ENCODE measurements at regions not wholly inside any gene's neighbourhood (a gene's known extent, or its start where the extent isn't known, plus 50 kb on each side); places are given as distances from the start of the nearest gene placed in this dataset.

DNA sequence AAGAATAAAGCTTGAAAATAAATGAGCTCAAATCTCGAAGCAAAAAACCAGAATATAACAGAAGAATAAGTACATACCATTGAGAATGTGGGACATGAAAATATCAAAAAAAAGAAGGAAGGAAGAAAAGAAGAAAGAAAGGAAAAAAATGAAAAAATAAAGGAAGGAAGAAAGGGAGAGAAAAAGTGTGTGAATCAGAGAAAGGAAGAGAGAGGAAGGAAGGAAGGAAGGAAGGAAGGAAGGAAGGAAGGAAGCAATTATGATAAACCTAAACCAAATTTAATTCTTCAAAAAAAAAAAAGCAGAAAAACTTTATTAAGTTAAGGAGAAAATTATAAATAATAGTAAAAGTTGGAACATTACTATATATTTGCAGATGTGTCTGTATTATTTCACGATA lies 949.8 kb downstream of the NLGN4X start:
- DNase-seq: no peak

DNA sequence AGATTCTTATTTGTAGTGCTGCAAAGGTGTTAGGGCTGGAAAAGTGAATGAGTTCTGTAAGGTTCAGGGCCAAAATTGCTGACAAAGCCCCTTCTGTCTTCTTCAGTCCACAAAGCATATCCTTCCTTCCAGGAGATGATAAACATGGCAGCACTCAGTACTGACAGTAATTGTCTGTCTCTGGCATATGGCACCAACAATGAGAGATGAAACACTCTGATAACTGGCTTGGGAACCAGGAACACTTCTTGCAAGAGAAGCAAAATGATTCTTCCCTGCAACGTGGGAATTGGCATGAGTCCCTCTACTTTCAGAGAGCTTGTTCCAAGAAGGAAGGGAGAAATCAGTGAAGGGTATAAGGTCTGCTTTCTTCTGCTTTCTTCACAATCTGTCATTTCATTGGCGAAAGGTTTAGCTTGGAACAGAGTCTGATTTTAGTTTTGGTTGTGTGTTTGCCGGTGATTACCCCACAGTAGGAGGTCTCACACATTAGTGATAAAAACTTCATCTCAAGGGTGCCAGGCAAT lies 963.3 kb downstream of the NLGN4X start:
- DNase-seq: no peak

DNA sequence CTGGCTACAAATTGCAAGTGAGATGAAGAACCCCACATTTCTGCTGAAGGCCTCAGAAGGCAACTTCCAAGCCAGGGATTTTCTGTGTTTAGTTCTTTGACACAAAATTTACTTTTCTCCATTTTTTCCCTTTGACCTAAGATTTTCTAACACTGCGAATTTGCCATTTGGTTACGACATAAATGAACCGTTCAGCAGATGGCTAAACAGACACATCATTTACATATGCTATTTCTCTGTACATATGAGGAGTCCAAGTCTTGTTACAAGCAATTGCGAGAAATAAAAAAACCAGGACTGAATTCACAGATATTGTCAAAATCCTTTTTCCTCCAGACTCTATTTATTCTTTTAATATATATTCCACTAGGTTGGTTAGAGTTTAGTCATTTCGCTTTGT lies 978.6 kb downstream of the NLGN4X start:
- no peak for DNase-seq

DNA sequence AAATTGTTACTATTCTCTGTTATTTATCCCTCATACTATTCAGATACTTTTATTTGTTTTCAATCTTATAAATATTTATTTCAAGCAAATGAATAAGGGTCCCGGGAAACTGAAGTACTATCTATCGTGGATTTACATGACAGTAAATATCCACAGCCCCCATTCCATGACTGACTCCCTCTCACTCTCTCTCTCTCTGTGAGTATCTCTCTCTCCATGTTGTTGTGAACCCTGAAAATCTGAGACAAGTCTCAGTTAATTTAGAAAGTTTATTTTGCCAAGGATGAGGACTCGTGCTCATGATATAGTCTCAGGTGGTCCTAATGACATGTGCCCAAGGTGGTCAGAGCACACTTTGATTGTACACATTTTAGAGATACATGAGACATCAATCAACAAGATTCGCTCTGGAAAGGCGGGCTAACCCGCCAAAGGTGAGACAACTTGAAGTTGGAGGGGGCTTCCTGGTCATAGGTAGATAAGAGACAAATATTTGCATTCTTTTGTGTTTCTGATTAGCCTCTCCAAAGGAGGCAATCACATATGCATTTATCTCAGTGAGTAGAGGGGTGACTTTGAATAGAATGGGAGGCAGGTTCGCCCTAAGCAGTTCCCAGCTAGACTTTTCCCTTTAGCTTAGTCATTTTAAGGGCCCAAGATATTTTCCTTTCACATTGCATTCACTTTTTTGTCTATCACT lies 986.4 kb downstream of the NLGN4X start:
- DNase-seq: no peak

DNA sequence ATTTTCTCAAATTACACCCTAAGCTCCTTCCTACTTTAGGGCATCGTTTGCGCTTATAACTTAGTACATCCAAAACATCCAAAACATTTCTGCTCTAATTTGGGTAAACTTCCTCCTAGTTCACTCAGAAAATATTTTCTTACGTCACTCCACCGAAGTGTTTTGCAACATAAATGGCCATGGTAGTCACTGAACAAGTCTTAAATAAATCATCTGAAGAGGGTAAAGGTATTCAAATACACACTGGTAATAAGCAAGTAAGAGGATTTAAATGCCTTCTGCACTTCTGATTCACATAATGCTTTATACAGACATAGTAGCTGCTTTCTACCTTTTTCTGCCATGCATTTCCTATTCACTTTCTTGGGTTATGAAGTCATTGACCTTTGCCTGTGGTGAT lies 991.9 kb downstream of the NLGN4X start:
- DNase-seq: no peak

DNA sequence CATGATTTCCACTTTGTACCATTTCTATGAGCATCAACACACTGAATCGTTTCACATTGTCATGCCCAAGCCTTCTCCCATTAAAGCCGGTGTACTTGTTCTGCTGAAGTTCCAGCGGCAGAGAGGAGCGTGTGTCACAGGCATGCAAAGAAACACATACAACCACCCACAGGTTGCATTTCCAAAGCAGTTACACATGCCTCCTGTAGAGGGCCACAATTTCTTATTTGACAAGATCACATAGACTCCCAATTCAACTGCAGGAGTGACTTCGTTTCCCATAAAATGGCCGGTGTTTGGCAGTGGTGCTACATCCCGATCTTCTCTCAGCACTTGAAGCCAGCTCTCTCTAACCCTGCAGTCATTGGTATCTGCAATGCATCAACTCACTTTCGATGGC lies 992.6 kb downstream of the NLGN4X start:
- peak; percentile 59 for DNase-seq

DNA sequence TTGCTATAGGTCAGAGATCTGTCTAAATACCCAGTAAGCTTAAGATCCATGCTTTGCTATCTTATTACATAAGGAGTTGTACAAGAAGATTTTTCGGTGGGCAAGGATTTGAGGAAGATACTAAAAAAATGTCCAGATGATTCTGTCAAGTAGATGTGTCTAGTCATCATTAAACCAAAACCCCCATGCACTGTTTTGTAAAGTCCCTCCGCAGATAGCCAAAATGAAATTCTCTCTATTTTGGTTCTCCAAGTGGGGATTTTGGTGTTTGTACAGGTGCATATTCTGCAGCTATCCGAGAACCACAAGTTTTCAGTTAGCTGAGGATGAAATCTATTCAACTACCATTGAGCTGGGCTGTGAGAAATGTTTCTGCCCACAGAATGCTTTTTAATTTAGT lies 994.8 kb downstream of the NLGN4X start:
- no peak for DNase-seq

DNA sequence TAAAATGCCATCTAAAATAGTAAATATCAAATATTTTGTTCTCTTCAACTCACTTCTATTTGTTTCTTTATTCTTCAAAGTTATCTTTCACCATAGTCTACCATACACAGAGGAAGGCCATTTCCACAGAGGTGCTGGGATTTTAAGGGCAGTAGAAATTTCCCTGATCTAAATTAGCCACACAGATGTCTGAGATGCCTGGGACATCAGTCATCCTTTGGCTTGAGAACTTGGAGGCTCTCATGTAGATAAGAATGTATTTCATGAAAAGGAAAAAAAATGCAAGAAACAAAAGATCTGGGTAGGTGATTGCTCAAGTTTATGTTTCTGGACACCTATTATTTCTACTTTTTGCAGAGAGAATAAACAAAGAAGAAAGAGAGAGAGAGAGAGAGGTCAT lies 1008.2 kb downstream of the NLGN4X start:
- DNase-seq: no peak

DNA sequence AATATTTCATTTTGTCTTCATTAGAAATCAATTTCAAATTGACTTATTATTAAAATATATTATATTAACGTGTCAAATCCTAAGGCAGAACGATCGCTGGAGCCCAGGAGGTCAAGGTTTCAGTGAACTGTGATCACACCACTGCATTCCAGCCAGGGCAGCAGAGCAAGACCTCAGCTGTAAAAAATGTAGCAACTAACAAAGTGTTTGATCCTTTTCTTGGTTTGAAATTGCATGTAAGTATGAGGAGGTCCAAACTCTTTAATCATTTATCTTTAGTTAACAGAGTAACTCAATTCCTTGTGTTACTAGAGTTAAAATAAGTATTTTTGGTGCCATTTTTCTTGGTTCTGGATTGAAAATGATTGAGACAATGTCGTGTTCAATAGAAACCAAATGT lies 1033.9 kb downstream of the NLGN4X start:
- no peak for DNase-seq

DNA sequence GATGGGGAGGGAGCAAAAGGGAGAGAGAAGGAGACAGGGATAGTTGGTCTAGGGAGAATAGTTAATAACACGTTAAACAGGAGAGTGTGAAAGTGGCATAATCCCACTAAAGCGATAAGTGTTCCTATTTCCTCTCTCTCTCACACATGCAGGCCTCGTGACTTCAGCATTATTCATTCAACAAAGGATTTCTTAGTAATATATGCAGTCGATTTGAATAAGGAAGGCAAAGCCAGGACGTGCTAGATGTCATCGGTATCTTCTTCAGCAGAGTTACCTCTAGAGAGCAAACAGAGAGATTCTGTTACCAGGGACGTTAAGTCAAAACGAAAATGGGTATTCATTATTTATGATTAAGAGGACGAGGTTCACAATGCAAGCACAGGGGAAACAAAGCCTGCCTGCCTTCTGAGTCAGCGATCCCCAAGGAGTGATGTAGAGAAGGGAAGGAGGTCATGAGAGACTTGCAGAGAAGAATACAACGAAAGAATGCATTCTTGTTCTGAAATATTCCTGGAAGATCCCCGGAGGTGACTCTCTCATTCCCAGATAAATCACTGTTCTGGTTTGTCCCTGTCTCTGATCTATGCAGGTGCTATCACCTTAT lies 1048.4 kb downstream of the NLGN4X start:
- DNase-seq: no peak

DNA sequence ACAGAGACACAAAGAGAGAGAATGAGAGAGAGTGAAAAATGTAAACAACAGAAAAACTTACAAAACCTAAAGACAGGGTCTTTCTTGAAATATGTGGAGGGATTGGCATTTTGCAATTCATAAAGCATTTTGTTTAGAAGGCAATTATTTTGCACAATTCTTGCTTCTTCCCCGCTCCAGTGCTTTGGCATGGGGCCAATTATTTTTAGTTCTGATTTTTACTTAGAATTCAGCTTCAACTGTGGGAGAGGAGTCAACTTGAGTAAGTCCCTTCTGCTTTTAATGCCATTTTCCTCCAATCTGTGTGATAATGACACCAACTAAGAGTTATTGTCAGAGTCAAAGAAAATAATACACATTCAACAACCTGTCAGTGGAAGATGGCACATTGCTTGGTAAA lies 1051.9 kb downstream of the NLGN4X start:
- no peak for DNase-seq

DNA sequence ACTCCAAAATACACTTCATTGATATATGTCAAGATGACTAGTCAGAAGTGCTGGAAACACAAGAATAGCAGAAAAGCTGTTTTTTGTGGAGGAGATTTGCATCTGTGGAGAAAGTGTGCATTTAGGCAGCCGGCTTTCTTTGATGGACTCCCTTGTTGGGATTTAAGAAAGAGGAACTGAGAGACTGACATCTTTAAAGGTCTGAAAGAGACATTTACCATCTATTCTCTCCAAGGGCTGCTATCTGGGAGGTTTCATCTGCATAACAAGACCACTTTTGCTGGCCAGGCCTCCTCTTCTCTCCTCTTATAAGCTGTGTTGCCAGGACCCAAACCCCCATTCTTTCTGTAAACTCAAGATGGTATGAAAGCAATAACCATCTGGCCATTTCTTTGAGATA lies 1065.0 kb downstream of the NLGN4X start:
- DNase-seq: no peak

DNA sequence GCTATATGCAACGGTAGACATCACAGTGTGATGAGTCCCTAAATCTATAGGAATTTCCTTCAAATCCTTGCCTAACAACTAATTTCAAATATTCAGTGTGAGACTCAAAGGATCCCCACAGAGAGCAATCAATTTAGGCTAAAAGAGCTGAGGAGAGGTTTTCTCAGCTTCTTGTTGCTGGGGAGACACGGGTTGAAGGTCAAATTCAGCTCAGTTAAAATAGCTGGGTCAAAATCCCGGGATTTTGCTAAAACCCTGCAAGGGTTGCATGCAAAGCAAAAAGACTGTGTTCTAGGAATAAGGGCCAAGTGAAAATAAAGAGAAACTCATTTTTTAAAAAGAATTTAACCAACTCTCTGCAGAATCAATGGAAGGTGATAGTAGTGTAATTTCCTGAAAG lies 1073.4 kb downstream of the NLGN4X start:
- DNase-seq: no peak

DNA sequence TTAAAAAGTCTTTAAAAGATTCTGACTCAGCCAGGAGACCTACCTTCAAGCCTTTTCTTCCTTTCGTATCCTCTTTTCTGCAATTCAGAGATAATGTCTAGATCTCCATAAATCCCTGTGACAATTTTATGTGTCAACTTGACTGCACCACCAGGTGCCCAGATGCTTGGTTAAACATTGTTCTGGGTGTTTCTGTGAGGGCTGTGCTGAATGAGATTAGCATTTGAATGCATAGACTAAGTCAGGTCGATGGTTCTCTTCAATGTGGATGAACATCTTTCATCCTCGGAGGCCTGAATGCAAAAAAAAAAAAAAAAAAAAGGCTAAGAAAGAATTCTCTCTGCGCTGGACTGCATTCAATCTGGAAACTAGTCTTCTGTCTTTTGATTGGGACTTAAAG lies 1082.7 kb downstream of the NLGN4X start:
- DNase-seq: no peak

DNA sequence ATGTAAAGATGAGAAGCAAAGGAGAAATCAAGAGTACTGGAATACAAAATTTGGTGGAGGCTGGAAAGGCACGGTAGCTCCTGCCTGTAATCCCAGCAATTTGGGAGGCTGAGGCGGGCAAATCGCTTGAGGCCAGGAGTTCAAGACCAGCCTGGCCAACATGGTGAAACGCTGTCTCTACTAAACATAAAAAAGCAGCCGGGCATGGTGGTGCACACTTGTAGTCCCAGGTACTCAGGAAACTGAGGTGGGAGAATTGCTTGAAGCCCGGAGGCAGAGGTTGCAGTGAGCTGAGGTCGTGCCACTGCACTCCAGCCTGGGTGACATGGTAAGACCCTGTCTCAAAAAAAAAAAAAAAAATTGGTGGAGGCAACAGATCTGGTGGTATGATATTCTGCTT lies 1086.0 kb downstream of the NLGN4X start:
- no peak for DNase-seq

DNA sequence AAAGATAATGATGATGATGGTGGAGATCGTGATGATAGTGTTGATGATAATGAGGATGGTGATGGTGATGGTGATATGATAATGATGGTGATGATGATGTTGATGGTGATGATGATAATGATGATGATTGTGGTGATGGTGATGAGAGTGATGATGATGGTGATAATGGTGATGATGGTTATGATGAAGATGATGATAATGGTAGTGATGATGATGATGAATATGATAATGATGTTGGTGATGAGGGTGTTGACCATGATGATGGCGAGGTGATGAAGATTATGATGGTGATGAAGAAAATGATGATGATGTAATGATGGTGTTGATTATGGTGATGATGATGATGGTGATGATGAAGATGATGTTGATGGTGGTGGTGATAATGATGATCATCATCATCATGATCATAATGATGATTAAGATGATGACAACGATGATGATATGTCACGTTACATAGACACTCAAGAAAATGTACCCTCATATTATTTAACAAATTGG lies 1106.4 kb downstream of the NLGN4X start:
- DNase-seq: no peak

DNA sequence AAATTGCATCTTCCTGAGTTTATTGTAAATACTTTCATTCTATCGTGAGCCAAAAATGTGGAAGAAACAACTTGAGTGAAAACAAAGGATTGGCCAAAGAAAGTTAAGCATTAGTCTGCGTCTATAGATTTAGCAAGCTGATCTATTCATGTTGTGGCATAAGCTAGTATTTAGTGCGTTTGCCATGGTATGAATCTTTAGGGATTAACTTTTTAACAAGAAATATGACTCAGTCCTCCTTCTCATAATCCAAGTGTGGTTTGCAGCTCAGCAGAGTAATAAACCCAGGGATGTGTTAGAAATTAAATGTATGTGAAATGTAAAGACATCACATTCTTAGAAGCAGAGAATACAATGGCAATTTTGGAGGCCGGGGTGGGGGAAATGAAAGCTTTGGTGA lies 1110.9 kb downstream of the NLGN4X start:
- DNase-seq: no peak

DNA sequence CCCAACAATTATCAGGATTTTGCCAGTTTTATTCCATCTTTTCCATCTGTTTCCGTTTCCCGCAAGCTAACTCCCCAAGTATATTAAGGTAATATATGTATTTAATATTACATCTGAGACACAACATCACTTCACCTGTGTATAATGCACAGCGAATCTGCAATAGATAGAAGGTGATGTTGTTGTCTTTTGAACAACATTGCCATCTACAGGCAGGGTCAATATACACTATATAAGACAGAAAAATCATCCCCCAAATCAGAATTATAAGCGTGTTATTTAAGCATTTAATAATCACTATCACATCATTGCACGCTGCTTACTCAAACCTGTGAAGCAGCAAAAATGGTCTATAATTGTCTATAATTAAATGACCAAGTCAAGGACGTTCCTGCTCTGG lies 1115.5 kb downstream of the NLGN4X start:
- peak; percentile 16 for DNase-seq

DNA sequence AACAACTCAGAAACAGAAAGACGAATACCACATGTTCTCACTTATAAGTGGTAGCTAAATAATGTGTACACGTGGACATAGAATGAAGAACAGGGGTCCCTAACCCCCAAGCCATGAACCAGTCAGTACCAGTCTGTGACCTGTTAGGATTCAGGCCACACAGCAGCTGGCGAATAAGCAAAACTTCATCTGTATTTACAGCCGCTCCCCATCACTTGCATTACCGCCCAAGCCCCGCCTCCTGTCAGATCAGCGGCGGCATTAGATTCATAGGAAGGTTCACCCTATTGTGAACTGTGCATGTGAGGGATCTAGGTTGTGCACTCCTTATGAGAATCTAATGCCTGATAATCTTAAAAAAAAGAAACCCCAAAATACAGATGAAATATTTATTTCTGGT lies 1128.7 kb downstream of the NLGN4X start:
- no peak for DNase-seq

DNA sequence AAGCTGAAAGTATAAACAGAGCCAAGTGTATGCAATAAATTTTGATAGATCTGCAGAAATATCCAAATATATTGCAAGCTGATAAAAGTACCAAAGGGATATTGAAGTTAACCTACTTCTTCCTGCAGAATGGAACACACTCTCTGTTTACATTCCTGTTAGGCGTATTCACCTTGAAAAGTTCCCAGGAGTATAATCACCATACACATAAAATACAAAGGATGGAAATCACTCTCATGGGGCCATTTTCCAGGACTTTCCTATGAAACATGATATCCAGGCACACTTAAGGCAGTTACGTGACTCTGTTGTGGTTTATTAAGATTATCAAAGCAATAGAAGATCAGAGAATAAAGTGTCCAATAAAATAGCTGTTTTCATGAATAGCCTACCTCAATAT lies 1142.3 kb downstream of the NLGN4X start:
- no peak for DNase-seq

DNA sequence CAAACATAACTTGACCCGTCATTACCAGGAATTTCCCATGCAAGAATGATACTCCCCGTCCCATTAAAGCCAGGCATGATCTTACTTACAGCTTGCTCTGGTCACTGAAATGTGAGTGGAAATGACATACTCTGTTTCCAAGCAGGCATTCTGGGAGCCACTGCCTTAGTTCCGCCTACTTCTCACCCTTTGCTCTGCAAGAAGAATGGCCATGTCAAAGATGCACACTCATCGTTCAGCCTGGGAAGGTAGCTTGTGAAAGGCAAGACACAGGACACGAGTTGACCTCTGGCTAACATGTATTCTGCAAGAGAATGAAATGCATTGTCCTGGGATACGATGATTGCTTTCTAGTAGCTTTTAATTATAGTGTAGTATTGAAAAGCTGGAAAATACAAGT lies 1144.4 kb downstream of the NLGN4X start:
- no peak for DNase-seq

DNA sequence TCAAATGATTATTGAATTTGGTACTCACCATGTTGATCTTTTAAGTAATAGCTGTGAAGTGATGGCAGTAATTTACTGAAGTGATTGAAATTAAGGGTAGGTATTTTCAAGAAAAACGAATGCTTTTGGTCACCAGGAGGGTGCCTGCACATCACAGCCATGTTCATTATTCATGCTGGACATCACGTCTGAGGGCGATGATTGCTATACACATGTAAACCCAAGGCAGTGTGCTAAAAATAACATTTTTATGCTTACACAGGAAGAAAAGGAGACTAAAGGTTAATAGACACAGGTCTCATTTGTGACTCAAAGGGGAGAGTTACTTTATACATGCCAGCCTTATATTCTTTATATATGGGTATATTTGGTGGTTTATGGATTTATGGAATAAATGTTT lies 1146.0 kb downstream of the NLGN4X start:
- no peak for DNase-seq

DNA sequence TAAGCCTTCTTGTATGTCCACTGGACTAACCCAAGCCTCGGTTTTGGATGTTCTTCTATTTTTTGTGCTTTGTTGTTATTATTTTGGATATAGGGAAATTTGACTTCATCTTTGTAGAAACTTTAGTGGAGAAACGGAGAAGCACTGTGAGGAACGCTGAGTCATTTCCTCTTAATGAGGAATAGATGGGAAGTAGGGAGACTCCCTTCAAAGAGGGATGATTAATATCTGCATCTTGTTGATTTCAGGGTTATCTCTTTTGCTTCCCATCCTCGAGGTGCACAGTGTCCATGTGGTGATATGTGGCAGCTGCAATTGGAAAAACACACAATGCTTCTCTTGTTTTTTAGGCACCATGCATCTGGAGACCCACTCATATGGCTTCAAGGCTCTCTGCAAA lies 1147.9 kb downstream of the NLGN4X start:
- no peak for DNase-seq

DNA sequence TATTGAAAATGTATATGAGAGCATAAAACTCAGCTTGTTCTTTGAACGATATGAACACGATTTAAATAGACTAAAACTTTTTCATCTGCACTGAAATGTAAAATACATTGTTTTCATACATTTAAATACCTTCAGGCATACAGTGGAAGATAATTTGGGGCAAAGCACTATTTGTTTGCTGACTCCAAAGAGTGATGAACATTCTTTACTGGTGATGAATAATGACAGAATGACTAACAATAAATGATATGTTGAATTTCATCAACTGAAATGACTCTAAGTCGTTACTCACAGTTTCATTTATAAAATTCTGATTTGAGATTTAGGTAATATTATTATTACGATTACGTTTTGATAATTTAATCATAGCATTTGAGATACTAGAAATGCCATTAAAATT lies 1160.1 kb downstream of the NLGN4X start:
- no peak for DNase-seq

DNA sequence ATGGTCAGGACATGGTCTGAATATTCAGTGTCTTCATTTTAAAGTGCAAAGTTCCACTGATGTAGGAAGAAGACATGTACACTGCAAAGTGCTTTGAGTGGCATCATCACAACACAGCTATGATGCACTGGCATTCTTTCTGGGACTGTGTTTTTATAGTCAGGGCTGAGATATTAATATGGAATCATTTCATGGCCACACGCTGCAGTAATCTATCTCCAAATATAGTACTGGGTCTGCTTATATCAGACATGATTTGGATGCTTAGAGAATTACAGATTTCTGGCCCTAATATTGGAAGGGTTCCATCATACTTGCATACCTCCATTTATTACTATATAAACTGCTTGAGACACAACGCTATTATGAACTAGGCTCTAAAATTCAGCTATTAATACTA lies 1170.9 kb downstream of the NLGN4X start:
- DNase-seq: no peak

All from NCI-H510A treated with DMSO at 0.1 percent for 48 hours (cell line).